ENCODE measurements at regions not wholly inside any gene's neighbourhood (a gene's known extent, or its start where the extent isn't known, plus 50 kb on each side); places are given as distances from the start of the nearest gene placed in this dataset.
A peak's percentile ranks its signal among the peaks of the same experiment; 100 is the strongest.

GRCh38 chr15:70164910-70165715 is 67.4 kb upstream of the TLE3 start:
- Histone ChIP-seq H3K4me1 (ENCODE audit: control insufficient read depth in 2 of 2, insufficient read depth in 2 of 2, low read length in 2 of 2) (no peaks in the 10 kb centered on the region), H3K27ac (ENCODE audit: low read depth, low read length) (no peak overlapping the region), H3K9me3 (ENCODE audit: control insufficient read depth in 2 of 3, low read length in 3 of 3) (no peaks in the 10 kb centered on the region), H3K27me3 (ENCODE audit: control insufficient read depth in 2 of 2, insufficient read depth in 2 of 2, low read length in 2 of 2) (no peaks in the 10 kb centered on the region), H3K4me3 (ENCODE audit: low read length) (no peak overlapping the region), H3K36me3 (ENCODE audit: control insufficient read depth in 2 of 3, insufficient read depth in 3 of 3, low read length in 3 of 3) (no peaks in the 10 kb centered on the region)
- H3K4me3 Mint-ChIP-seq: no peak overlapping the region
- ChIA-PET POLR2A (no interaction called here), CTCF (no interaction called here)
- peaks cover 0 to 9% (median 0%) of the 10 kb centered on the region in 5 donors for H3K27me3 Mint-ChIP-seq
- H3K36me3 Mint-ChIP-seq: no peaks in the 10 kb centered on the region
- no peak overlapping the region for H3K27ac Mint-ChIP-seq
- DNase-seq: no peak
- intact Hi-C loops (cut with micrococcal nuclease): no loop called here
- H3K4me1 Mint-ChIP-seq: peaks cover 0 to 2% (median 0%) of the 10 kb centered on the region in 7 donors
- H3K9me3 Mint-ChIP-seq: no peaks in the 10 kb centered on the region
- ATAC-seq: no peak

DNA sequence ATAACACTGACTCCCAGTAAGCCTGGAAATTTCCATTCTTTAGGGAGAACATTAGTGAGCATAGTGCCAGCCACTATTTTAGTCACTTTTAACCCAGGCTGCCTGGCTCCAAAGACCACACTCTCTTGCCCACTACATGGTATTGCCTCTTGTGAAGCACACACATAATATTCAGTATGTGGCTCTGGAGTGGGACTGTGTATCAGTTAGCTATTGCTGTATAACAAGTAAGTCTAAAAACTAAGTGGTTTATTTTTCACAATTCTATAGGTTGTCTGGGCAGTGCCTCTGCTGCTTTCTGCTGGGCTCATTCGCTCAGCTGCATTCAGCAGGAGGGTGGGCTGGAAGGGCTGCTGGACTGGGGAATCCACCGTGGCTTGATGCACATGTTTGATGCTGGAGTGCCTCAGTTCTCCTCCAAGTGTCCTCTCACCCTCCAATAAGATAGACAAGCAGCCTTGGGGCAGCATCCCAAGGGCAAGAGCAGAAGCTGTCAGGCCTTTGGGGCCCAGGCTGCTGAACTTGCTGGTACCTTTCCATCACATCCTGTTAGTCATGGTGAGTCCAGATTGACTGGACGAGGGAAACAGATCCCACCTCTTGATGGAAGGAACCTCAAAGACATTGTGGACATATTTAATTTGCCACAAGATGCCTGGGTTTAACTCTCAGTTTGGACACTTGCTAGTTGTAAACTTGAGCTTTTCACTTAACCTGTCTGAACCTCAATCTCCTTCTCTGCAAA is 66.6 kb upstream of the TLE3 start:
- ChIA-PET CTCF (interaction anchor here (0.5 kb wide), 1 partner anchor 514 kb away, joined by 3 read pairs; no protein-coding TSS in a partner anchor), POLR2A (no interaction called here)
- H3K27ac ChIP-seq (ENCODE audit: low read depth, low read length): no peak overlapping the region
- no peak overlapping the region for H3K4me3 Mint-ChIP-seq
- H3K9me3 ChIP-seq (ENCODE audit: control insufficient read depth in 2 of 3, low read length in 3 of 3): no peaks in the 10 kb centered on the region
- no peak overlapping the region for H3K4me3 ChIP-seq (ENCODE audit: low read length)
- peaks cover 0 to 14% (median 0%) of the 10 kb centered on the region in 5 donors for H3K27me3 Mint-ChIP-seq
- no peak overlapping the region for H3K27ac Mint-ChIP-seq
- no peaks in the 10 kb centered on the region for H3K27me3 ChIP-seq (ENCODE audit: control insufficient read depth in 2 of 2, insufficient read depth in 2 of 2, low read length in 2 of 2)
- no peaks in the 10 kb centered on the region for H3K36me3 Mint-ChIP-seq
- H3K9me3 Mint-ChIP-seq: no peaks in the 10 kb centered on the region
- peaks cover 0 to 2% (median 0%) of the 10 kb centered on the region in 7 donors for H3K4me1 Mint-ChIP-seq
- intact Hi-C loops (cut with micrococcal nuclease): no loop called here
- H3K36me3 ChIP-seq (ENCODE audit: control insufficient read depth in 2 of 3, insufficient read depth in 3 of 3, low read length in 3 of 3): no peaks in the 10 kb centered on the region
- no peaks in the 10 kb centered on the region for H3K4me1 ChIP-seq (ENCODE audit: control insufficient read depth in 2 of 2, insufficient read depth in 2 of 2, low read length in 2 of 2)
- no peak for DNase-seq
- ATAC-seq: no peak

GRCh38 chr15:70160803-70161565 is 63.3 kb upstream of the TLE3 start:
- ChIA-PET CTCF (no interaction called here), POLR2A (no interaction called here)
- Mint-ChIP-seq H3K4me1 (no peaks in the 10 kb centered on the region), H3K4me3 (no peak overlapping the region), H3K36me3 (no peaks in the 10 kb centered on the region), H3K9me3 (no peaks in the 10 kb centered on the region), H3K27me3 (peaks cover 0 to 16% (median 3%) of the 10 kb centered on the region in 5 donors), H3K27ac (no peak overlapping the region)
- Histone ChIP-seq H3K36me3 (ENCODE audit: control insufficient read depth in 2 of 3, insufficient read depth in 3 of 3, low read length in 3 of 3) (no peaks in the 10 kb centered on the region), H3K9me3 (ENCODE audit: control insufficient read depth in 2 of 3, low read length in 3 of 3) (no peaks in the 10 kb centered on the region), H3K4me1 (ENCODE audit: control insufficient read depth in 2 of 2, insufficient read depth in 2 of 2, low read length in 2 of 2) (no peaks in the 10 kb centered on the region), H3K4me3 (ENCODE audit: low read length) (no peak overlapping the region), H3K27ac (ENCODE audit: low read depth, low read length) (no peak overlapping the region), H3K27me3 (ENCODE audit: control insufficient read depth in 2 of 2, insufficient read depth in 2 of 2, low read length in 2 of 2) (no peaks in the 10 kb centered on the region)
- intact Hi-C loops (cut with micrococcal nuclease): no loop called here
- DNase-seq (no peak), ATAC-seq (no peak)

DNA sequence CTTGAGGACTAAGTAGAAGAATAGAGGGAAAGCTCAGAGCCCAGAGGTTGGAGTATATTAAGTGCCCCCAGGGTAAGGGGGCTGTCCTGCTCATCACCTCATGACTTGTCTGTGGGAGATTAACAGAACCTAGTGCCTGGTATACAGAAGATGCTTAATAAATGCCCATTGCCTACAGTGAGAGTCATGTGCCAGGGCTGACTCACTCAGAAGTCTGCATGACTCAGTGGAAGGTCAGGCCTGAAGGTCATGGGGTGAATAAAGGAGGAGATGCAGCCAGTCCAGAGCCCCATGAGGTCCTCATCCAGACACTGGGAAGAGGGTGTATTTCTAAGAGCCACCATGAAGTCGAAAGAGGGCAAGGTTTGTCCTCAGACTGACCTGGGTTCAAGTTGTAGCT is 62.5 kb upstream of the TLE3 start:
- POLR2A ChIA-PET: no interaction called here
- H3K27me3 Mint-ChIP-seq: peaks cover 0 to 16% (median 3%) of the 10 kb centered on the region in 5 donors

GRCh38 chr15:70159713-70160009 is 61.9 kb upstream of the TLE3 start:
- CTCF ChIA-PET: no interaction called here

More for the DNA sequence above, 62.5 kb upstream of the TLE3 start:
- intact Hi-C loops (cut with micrococcal nuclease): no loop called here
- H3K4me3 Mint-ChIP-seq: no peak overlapping the region
- H3K9me3 Mint-ChIP-seq: no peaks in the 10 kb centered on the region
- H3K27me3 ChIP-seq (ENCODE audit: control insufficient read depth in 2 of 2, insufficient read depth in 2 of 2, low read length in 2 of 2): no peaks in the 10 kb centered on the region
- H3K36me3 ChIP-seq (ENCODE audit: control insufficient read depth in 2 of 3, insufficient read depth in 3 of 3, low read length in 3 of 3): no peaks in the 10 kb centered on the region
- no peaks in the 10 kb centered on the region for H3K36me3 Mint-ChIP-seq
- DNase-seq (no peak), ATAC-seq (peak; percentile 68)
- no peak overlapping the region for H3K4me3 ChIP-seq (ENCODE audit: low read length)
- CTCF ChIA-PET: no interaction called here
- H3K4me1 Mint-ChIP-seq: no peaks in the 10 kb centered on the region
- H3K4me1 ChIP-seq (ENCODE audit: control insufficient read depth in 2 of 2, insufficient read depth in 2 of 2, low read length in 2 of 2): no peaks in the 10 kb centered on the region
- H3K27ac Mint-ChIP-seq: no peak overlapping the region
- H3K27ac ChIP-seq (ENCODE audit: low read depth, low read length): no peak overlapping the region
- no peaks in the 10 kb centered on the region for H3K9me3 ChIP-seq (ENCODE audit: control insufficient read depth in 2 of 3, low read length in 3 of 3)

GRCh38 chr15:70159001-70159712 is 61.4 kb upstream of the TLE3 start:
- no peak overlapping the region for H3K27ac Mint-ChIP-seq
- Histone ChIP-seq H3K27ac (ENCODE audit: low read depth, low read length) (no peak overlapping the region), H3K9me3 (ENCODE audit: control insufficient read depth in 2 of 3, low read length in 3 of 3) (no peaks in the 10 kb centered on the region), H3K36me3 (ENCODE audit: control insufficient read depth in 2 of 3, insufficient read depth in 3 of 3, low read length in 3 of 3) (no peaks in the 10 kb centered on the region), H3K4me1 (ENCODE audit: control insufficient read depth in 2 of 2, insufficient read depth in 2 of 2, low read length in 2 of 2) (no peaks in the 10 kb centered on the region), H3K27me3 (ENCODE audit: control insufficient read depth in 2 of 2, insufficient read depth in 2 of 2, low read length in 2 of 2) (no peaks in the 10 kb centered on the region), H3K4me3 (ENCODE audit: low read length) (no peak overlapping the region)
- no peaks in the 10 kb centered on the region for H3K9me3 Mint-ChIP-seq
- peaks cover 0 to 18% (median 3%) of the 10 kb centered on the region in 5 donors for H3K27me3 Mint-ChIP-seq
- H3K36me3 Mint-ChIP-seq: no peaks in the 10 kb centered on the region
- intact Hi-C loops (cut with micrococcal nuclease): no loop called here
- ChIA-PET CTCF (no interaction called here), POLR2A (no interaction called here)
- no peaks in the 10 kb centered on the region for H3K4me1 Mint-ChIP-seq
- H3K4me3 Mint-ChIP-seq: no peak overlapping the region
- no peak for DNase-seq
- ATAC-seq: no peak

More at GRCh38 chr15:70159713-70160009, 61.9 kb upstream of the TLE3 start:
- Mint-ChIP-seq H3K27ac (peak overlapping the region in 1 of 9 donors; percentile 62), H3K9me3 (no peaks in the 10 kb centered on the region), H3K36me3 (no peaks in the 10 kb centered on the region), H3K27me3 (peaks cover 0 to 18% (median 3%) of the 10 kb centered on the region in 5 donors), H3K4me3 (no peak overlapping the region), H3K4me1 (no peaks in the 10 kb centered on the region)
- no peak overlapping the region for H3K27ac ChIP-seq (ENCODE audit: low read depth, low read length)
- intact Hi-C loops (cut with micrococcal nuclease): no loop called here
- ATAC-seq (no peak), DNase-seq (no peak)
- POLR2A ChIA-PET: no interaction called here
- no peaks in the 10 kb centered on the region for H3K4me1 ChIP-seq (ENCODE audit: control insufficient read depth in 2 of 2, insufficient read depth in 2 of 2, low read length in 2 of 2)
- H3K27me3 ChIP-seq (ENCODE audit: control insufficient read depth in 2 of 2, insufficient read depth in 2 of 2, low read length in 2 of 2): no peaks in the 10 kb centered on the region
- no peaks in the 10 kb centered on the region for H3K9me3 ChIP-seq (ENCODE audit: control insufficient read depth in 2 of 3, low read length in 3 of 3)
- no peaks in the 10 kb centered on the region for H3K36me3 ChIP-seq (ENCODE audit: control insufficient read depth in 2 of 3, insufficient read depth in 3 of 3, low read length in 3 of 3)
- no peak overlapping the region for H3K4me3 ChIP-seq (ENCODE audit: low read length)
